Peyer's patch (tissue), 4 donors: ENCODE measurements at regions not wholly inside any gene's neighbourhood (a gene's known extent, or its start where the extent isn't known, plus 50 kb on each side); places are given as distances from the start of the nearest gene placed in this dataset.
"Not testable (repeated sequence)": the region's sequence is repeated elsewhere in the genome, so short reads cannot be mapped to it uniquely, and the experiment has no call there.

ENCODE experiments used
- POLR2A ChIP-seq, 2 donors: fragments of 450-650 bp; IDR thresholded peaks; one replicate each; pipeline ENCODE4 v1.5.1; 2017; ENCODE audit warnings: antibody characterized with exemption in 2 of 2, mild to moderate bottlenecking in 2 of 2, moderate library complexity in 2 of 2
- TF ChIP-seq, protein P1 (sequence below), 6 experiments: fragments of 450-650 bp in 4 of 6; fragments of 200-600 bp in 2 of 6; sonication (generic) in 1 of 6; IDR thresholded peaks; one replicate each; pipeline ENCODE4 v1.5.1; 2017 to 2019; ENCODE audit warnings: antibody characterized with exemption in 6 of 6, mild to moderate bottlenecking in 3 of 6, moderate library complexity in 1 of 6

DNA sequence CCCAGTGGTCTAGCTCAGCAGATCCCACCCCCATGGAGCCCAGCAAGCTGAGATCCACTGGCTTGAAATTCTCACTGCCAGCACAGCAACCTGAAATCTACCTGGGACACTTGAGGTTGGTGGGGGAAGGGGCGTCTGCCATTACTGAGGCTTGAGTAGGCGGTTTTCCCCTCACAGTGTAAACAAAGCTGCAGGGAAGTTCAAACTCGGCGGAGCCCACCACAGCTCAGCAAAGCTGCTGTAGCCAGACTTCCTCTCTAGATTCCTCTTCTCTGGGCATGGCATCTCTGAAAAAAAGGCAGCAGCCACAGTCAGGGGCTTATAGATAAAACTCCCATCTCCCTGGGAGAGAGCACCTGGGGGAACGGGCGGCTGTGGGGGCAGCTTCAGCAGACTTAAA lies 457.9 kb downstream of the ZNF674 start:
- TF ChIP-seq, protein P1, sequence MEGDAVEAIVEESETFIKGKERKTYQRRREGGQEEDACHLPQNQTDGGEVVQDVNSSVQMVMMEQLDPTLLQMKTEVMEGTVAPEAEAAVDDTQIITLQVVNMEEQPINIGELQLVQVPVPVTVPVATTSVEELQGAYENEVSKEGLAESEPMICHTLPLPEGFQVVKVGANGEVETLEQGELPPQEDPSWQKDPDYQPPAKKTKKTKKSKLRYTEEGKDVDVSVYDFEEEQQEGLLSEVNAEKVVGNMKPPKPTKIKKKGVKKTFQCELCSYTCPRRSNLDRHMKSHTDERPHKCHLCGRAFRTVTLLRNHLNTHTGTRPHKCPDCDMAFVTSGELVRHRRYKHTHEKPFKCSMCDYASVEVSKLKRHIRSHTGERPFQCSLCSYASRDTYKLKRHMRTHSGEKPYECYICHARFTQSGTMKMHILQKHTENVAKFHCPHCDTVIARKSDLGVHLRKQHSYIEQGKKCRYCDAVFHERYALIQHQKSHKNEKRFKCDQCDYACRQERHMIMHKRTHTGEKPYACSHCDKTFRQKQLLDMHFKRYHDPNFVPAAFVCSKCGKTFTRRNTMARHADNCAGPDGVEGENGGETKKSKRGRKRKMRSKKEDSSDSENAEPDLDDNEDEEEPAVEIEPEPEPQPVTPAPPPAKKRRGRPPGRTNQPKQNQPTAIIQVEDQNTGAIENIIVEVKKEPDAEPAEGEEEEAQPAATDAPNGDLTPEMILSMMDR (IDR thresholded peaks at IDR 0.05) = not testable (repeated sequence)
- not testable (repeated sequence) for TF ChIP-seq POLR2A (IDR thresholded peaks at IDR 0.05)
